GM18951 (cell line): ENCODE measurements at regions not wholly inside any gene's neighbourhood (a gene's known extent, or its start where the extent isn't known, plus 50 kb on each side); places are given as distances from the start of the nearest gene placed in this dataset.
A peak's percentile ranks its signal among the peaks of the same experiment; 100 is the strongest.
"Not testable (repeated sequence)": the region's sequence is repeated elsewhere in the genome, so short reads cannot be mapped to it uniquely, and the experiment has no call there.

Experiments used
- POLR2A ChIP-seq: IDR thresholded peaks from 4 replicates; pipeline ENCODE4 v1.6.1; 2011; ENCODE audit warnings: mild to moderate bottlenecking; ENCODE audit not compliant: insufficient read length, insufficient read depth; ENCODE audit errors: extremely low read depth
- in situ Hi-C: fragments of 300-500 bp; cut with MboI; formaldehyde crosslinking; loops from one replicate; pipeline ENCODE4 v1.12.0; 2022; ENCODE audit warnings: low sequenced_read_pairs, mixed read lengths, inconsistent platforms; ENCODE audit not compliant: unreplicated experiment

GRCh38 chr21:5121849-5122248 lies 5399.5 kb upstream of the TPTE start:
- in situ Hi-C loops: not testable (repeated sequence)

- in situ Hi-C loops: not testable (repeated sequence)
Measured at GRCh38 chr21:5123655-5124054, 5397.7 kb upstream of the TPTE start.

GRCh38 chr21:5128261-5128660 lies 5393.1 kb upstream of the TPTE start:
- TF ChIP-seq POLR2A: peak; percentile 43
- in situ Hi-C loops: not testable (repeated sequence)

- in situ Hi-C loops: not testable (repeated sequence)
Measured at GRCh38 chr21:5133824-5134223, 5387.6 kb upstream of the TPTE start.

GRCh38 chr21:5136406-5136805 lies 5385.0 kb upstream of the TPTE start:
- in situ Hi-C loops: not testable (repeated sequence)

GRCh38 chr21:5137006-5137405 lies 5384.4 kb upstream of the TPTE start:
- in situ Hi-C loops: not testable (repeated sequence)

GRCh38 chr21:5138687-5139086 lies 5382.7 kb upstream of the TPTE start:
- in situ Hi-C loops: not testable (repeated sequence)

GRCh38 chr21:5139528-5139927 lies 5381.9 kb upstream of the TPTE start:
- in situ Hi-C loops: not testable (repeated sequence)

- in situ Hi-C loops: not testable (repeated sequence)
Measured at GRCh38 chr21:5143011-5143410, 5378.4 kb upstream of the TPTE start.

- in situ Hi-C loops: not testable (repeated sequence)
Measured at GRCh38 chr21:5144731-5145130, 5376.7 kb upstream of the TPTE start.

- in situ Hi-C loops: not testable (repeated sequence)
Measured at GRCh38 chr21:5147685-5148084, 5373.7 kb upstream of the TPTE start.

- in situ Hi-C loops: not testable (repeated sequence)
Measured at GRCh38 chr21:5149222-5149621, 5372.2 kb upstream of the TPTE start.

- in situ Hi-C loops: not testable (repeated sequence)
Measured at GRCh38 chr21:5153842-5154640, 5367.3 kb upstream of the TPTE start.

- in situ Hi-C loops: not testable (repeated sequence)
Measured at GRCh38 chr21:5154641-5154982, 5366.8 kb upstream of the TPTE start.

- in situ Hi-C loops: not testable (repeated sequence)
Measured at GRCh38 chr21:5162693-5163574, 5358.4 kb upstream of the TPTE start.

- in situ Hi-C loops: not testable (repeated sequence)
Measured at GRCh38 chr21:5165829-5166228, 5355.6 kb upstream of the TPTE start.
